Suprapubic skin (tissue), 4 donors: ENCODE measurements at regions not wholly inside any gene's neighbourhood (a gene's known extent, or its start where the extent isn't known, plus 50 kb on each side); places are given as distances from the start of the nearest gene placed in this dataset.

Experiments used
- DNase-seq, 2 donors: peaks; one replicate each; pipeline ENCODE4 v3.0.0-alpha.2; 2019; ENCODE audit warnings: low spot score in 2 of 2
- H3K27ac ChIP-seq: fragments of 200-600 bp; sonication (generic); one replicate; pipeline ENCODE4 v1.5.1; 2019
- H3K27me3 ChIP-seq: fragments of 200-600 bp; sonication (generic); one replicate; pipeline ENCODE4 v1.5.1; 2019
- H3K36me3 ChIP-seq: fragments of 200-600 bp; sonication (generic); one replicate; pipeline ENCODE4 v1.5.1; 2019
- H3K4me1 ChIP-seq: fragments of 200-600 bp; sonication (generic); one replicate; pipeline ENCODE4 v1.5.1; 2019
- H3K4me3 ChIP-seq: fragments of 200-600 bp; sonication (generic); one replicate; pipeline ENCODE4 v1.5.1; 2019; ENCODE audit warnings: mild to moderate bottlenecking
- H3K9me3 ChIP-seq: fragments of 200-600 bp; sonication (generic); one replicate; pipeline ENCODE4 v1.5.1; 2019
- EP300 ChIP-seq: sonication (generic); formaldehyde crosslinking; IDR thresholded peaks from one replicate; pipeline ENCODE4 v1.6.1; 2017; ENCODE audit warnings: antibody characterized with exemption
- POLR2A ChIP-seq, 2 donors: fragments of 450-650 bp; IDR thresholded peaks; one replicate each; pipeline ENCODE4 v1.6.1; 2017; ENCODE audit warnings: antibody characterized with exemption in 2 of 2, mild to moderate bottlenecking in 2 of 2, moderate library complexity in 2 of 2
- POLR2AphosphoS5 ChIP-seq, 3 donors: sonication (generic); formaldehyde crosslinking; IDR thresholded peaks; one replicate each; pipeline ENCODE4 v1.6.1; 2017; ENCODE audit warnings: antibody characterized with exemption in 3 of 3
- WGBS: methylation state at CpG from one replicate; pipeline ENCODE4 v1.1.5; 2018; 5-methylcytosine and 5-hydroxymethylcytosine counted together
- TF ChIP-seq, protein P1 (sequence below), 2 donors: fragments of 200-600 bp in 1 of 2; fragments of 450-650 bp in 1 of 2; sonication (generic) in 1 of 2; IDR thresholded peaks; one replicate each; pipeline ENCODE4 v1.5.1; 2016 to 2019; ENCODE audit warnings: antibody characterized with exemption in 2 of 2, mild to moderate bottlenecking in 1 of 2, moderate library complexity in 1 of 2

DNA sequence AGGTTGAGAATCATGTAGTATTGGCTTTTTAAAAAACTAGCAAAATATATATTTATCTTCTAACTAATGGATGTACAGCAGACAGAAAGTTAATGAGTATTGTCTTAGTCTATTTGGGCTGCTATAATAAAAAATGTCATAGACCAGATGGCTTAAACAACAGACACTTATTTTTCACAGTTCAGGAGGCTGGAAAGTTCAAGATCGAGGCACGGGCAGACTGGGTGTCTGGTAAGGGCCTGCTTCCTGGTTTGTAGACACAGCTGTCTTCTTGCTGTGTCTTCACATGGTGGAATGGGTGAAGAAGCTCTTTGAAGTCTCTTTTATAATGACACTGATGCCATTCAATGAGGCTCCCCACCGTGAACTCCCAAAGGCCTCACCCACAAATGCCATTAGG, 70.1 kb upstream of the KRR1 start:
- Histone ChIP-seq H3K4me3 (no peak overlapping the region), H3K36me3 (no peaks in the 10 kb centered on the region), H3K27ac (no peak overlapping the region), H3K4me1 (no peaks in the 10 kb centered on the region), H3K27me3 (no peaks in the 10 kb centered on the region), H3K9me3 (no peaks in the 10 kb centered on the region)
- 81% methylated on average over 3 of the region's 3 CpGs for whole genome bisulfite sequencing
- DNase-seq = no peak
- TF ChIP-seq, protein P1, sequence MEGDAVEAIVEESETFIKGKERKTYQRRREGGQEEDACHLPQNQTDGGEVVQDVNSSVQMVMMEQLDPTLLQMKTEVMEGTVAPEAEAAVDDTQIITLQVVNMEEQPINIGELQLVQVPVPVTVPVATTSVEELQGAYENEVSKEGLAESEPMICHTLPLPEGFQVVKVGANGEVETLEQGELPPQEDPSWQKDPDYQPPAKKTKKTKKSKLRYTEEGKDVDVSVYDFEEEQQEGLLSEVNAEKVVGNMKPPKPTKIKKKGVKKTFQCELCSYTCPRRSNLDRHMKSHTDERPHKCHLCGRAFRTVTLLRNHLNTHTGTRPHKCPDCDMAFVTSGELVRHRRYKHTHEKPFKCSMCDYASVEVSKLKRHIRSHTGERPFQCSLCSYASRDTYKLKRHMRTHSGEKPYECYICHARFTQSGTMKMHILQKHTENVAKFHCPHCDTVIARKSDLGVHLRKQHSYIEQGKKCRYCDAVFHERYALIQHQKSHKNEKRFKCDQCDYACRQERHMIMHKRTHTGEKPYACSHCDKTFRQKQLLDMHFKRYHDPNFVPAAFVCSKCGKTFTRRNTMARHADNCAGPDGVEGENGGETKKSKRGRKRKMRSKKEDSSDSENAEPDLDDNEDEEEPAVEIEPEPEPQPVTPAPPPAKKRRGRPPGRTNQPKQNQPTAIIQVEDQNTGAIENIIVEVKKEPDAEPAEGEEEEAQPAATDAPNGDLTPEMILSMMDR (IDR thresholded peaks at IDR 0.05) = no peak
- TF ChIP-seq POLR2A (IDR thresholded peaks at IDR 0.05) = no peak
- no peak for TF ChIP-seq EP300
- TF ChIP-seq POLR2AphosphoS5 (IDR thresholded peaks at IDR 0.05) = no peak

DNA sequence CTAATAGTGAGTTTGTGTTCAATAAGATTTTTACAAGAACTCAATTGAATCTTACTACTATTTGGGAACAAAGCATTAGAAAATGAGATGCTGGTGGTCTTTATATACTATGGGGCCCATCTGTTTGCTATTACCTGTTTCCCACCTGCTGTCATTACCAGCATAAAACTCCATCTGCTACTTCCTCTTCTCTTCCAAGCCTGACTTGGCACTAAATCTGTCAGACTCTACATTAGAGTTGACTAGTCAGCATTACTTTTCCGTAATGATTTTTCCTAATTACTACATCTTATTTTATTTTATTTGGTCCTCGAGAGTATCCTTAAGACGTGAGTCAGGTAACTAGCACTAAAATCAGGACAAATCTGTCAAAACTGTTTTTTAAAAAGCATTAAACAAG, 68.1 kb upstream of the KRR1 start:
- Histone ChIP-seq H3K27ac (no peak overlapping the region), H3K27me3 (no peaks in the 10 kb centered on the region), H3K9me3 (no peaks in the 10 kb centered on the region), H3K4me3 (no peak overlapping the region), H3K4me1 (no peaks in the 10 kb centered on the region), H3K36me3 (no peaks in the 10 kb centered on the region)
- DNase-seq = no peak
- TF ChIP-seq, protein P1 (IDR thresholded peaks at IDR 0.05) = no peak
- no peak for TF ChIP-seq POLR2AphosphoS5 (IDR thresholded peaks at IDR 0.05)
- no peak for TF ChIP-seq EP300
- no peak for TF ChIP-seq POLR2A (IDR thresholded peaks at IDR 0.05)
- WGBS = 80% methylated on average over 3 of the region's 3 CpGs

DNA sequence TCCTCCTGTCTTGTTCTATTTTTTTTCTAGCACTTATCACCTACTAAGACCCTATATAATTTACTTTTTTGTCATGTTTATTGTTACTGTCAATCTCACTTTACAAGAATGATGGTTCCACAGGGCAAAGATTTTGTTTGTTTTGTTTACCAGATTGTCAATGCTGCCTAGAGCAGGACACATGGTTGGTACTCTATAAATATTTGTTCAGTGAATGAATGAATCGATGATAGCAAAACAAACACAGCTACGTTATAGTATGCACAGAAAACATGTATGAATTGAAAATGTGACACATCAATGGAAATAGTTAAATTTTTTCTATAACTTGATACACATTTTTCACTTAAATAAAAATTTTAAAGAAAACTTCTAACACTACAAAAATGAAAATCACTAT, 67.1 kb upstream of the KRR1 start:
- H3K9me3 ChIP-seq = no peaks in the 10 kb centered on the region
- H3K4me3 ChIP-seq = no peak overlapping the region
- no peaks in the 10 kb centered on the region for H3K27me3 ChIP-seq
- H3K36me3 ChIP-seq = no peaks in the 10 kb centered on the region
- WGBS = 90% methylated on average over 2 of the region's 2 CpGs
- DNase-seq = no peak
- TF ChIP-seq POLR2A (IDR thresholded peaks at IDR 0.05) (no peak), EP300 (no peak)
- H3K4me1 ChIP-seq = no peaks in the 10 kb centered on the region
- H3K27ac ChIP-seq = no peak overlapping the region

DNA sequence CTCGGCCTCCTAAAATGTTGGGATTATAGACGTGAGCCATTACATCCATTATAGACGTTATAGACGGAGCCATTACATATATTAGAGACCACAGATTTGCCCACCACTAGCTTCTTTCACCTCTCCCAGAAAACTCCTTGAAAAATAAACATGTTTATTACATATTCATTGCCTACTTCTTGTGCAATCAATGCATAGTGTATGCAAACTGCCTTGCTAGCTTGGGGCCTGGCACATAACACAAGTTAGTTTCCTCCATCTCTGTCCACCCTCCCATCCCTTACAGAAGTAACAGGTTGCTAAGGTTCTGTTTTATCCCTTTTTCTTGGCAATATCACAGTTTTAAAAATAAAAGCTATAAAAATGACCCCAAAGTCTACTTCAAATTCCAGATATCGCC, 66.4 kb upstream of the KRR1 start:
- no peaks in the 10 kb centered on the region for H3K9me3 ChIP-seq
- no peak for DNase-seq
- no peak overlapping the region for H3K4me3 ChIP-seq
- no peaks in the 10 kb centered on the region for H3K36me3 ChIP-seq
- TF ChIP-seq POLR2AphosphoS5 (IDR thresholded peaks at IDR 0.05) (no peak), EP300 (no peak), POLR2A (IDR thresholded peaks at IDR 0.05) (no peak)
- TF ChIP-seq, protein P1 (IDR thresholded peaks at IDR 0.05) = no peak
- WGBS = 97% methylated on average over 5 of the region's 5 CpGs
- H3K27ac ChIP-seq = no peak overlapping the region
- no peaks in the 10 kb centered on the region for H3K4me1 ChIP-seq
- no peaks in the 10 kb centered on the region for H3K27me3 ChIP-seq

DNA sequence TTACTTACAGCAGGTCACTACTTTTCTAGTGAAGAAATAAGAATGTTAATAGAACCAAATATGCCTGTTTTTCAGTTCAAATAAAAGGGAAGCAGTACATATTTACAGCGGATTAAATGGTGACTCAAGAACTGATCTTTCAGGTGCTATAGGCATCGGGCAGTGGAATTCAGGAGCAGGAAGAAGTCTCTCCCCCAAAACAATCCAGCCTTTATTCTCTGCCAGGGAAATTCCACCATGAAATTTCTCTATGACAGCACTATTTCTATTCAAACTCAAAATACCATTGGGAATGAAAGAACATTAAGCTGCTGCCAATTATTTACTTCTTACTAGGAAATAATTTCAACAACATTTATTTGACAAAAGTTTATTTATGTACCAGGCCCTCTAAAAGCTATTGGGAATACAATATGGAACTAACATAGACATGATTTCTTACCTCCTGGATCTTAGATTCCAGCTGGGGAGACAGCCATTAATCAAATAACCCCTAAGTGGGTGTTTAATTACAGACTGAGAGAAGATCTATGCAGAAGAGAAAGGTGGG, 60.3 kb upstream of the KRR1 start:
- Histone ChIP-seq H3K27me3 (no peaks in the 10 kb centered on the region), H3K9me3 (no peaks in the 10 kb centered on the region), H3K4me1 (peaks cover 6% of the 10 kb centered on the region), H3K36me3 (no peaks in the 10 kb centered on the region), H3K27ac (no peak overlapping the region), H3K4me3 (no peak overlapping the region)
- TF ChIP-seq EP300 = no peak
- TF ChIP-seq, protein P1 (IDR thresholded peaks at IDR 0.05) = no peak
- TF ChIP-seq POLR2AphosphoS5 (IDR thresholded peaks at IDR 0.05) = no peak
- no peak for TF ChIP-seq POLR2A (IDR thresholded peaks at IDR 0.05)
- WGBS = 26% methylated on average over 2 of the region's 2 CpGs
- no peak for DNase-seq

DNA sequence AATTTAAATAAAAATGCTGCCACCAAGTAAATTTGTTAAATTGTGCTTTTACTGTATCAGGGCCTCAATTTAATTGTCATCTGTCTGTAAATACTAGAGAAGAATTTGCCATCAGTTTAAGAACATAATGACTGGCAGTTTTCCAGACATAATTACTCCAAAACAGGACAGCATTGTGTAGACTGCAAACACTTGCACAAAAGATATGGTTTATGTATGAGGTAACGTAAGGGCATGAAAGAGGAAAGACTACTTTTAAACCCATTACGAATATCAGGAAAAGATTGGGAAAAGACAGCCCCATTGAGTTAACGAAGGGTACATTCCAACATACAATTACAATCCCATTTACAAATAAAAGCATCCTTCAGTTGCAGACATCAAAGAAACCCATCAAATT, 59.8 kb upstream of the KRR1 start:
- H3K27me3 ChIP-seq = no peaks in the 10 kb centered on the region
- H3K4me3 ChIP-seq = no peak overlapping the region
- H3K9me3 ChIP-seq = no peaks in the 10 kb centered on the region
- H3K4me1 ChIP-seq = peaks cover 6% of the 10 kb centered on the region
- no peak for DNase-seq
- no peak overlapping the region for H3K27ac ChIP-seq
- TF ChIP-seq, protein P1 (IDR thresholded peaks at IDR 0.05) = no peak
- TF ChIP-seq EP300 = no peak
- TF ChIP-seq POLR2A (IDR thresholded peaks at IDR 0.05) = no peak
- no peak for TF ChIP-seq POLR2AphosphoS5 (IDR thresholded peaks at IDR 0.05)
- H3K36me3 ChIP-seq = no peaks in the 10 kb centered on the region
- WGBS = 57% methylated on average over 3 of the region's 3 CpGs
